B cell (primary cell): ENCODE measurements at regions not wholly inside any gene's neighbourhood (a gene's known extent, or its start where the extent isn't known, plus 50 kb on each side); places are given as distances from the start of the nearest gene placed in this dataset.

Experiments
- ATAC-seq: fragments of 200-7000 bp; cut with Tn5 transposase; one replicate; pipeline ENCODE4 v1.10.0; 2021; ENCODE audit warnings: low read depth, mild to moderate bottlenecking, moderate number of reproducible peaks, moderate library complexity
- CTCF ChIA-PET: fragments of 350-600 bp; sonication (Branson Sonifier 250); formaldehyde crosslinking; loops from one replicate; lab custom pipeline; 2021; ENCODE audit warnings: antibody characterized with exemption, inconsistent platforms; lab: Charles Lee
- POLR2A ChIA-PET: fragments of 350-600 bp; sonication (Branson Sonifier 250); formaldehyde crosslinking; loops from one replicate; lab custom pipeline; 2021; ENCODE audit warnings: antibody characterized with exemption; lab: Charles Lee
- DNase-seq: peaks from one replicate; pipeline ENCODE4 v3.0.0; 2013
- H2AFZ ChIP-seq: 2 replicates; pipeline ENCODE4 v1.6.1; 2012; ENCODE audit warnings: mild to moderate bottlenecking, low read depth, low read length; ENCODE audit not compliant: insufficient read depth, poor library complexity, severe bottlenecking
- H3K27ac ChIP-seq, 2 donors: 1 replicate in 1 of 2; 2 replicates in 1 of 2; pipeline ENCODE4 v1.5.1; 2012 to 2013; ENCODE audit warnings: low read length in 2 of 2, mild to moderate bottlenecking in 2 of 2, moderate library complexity in 1 of 2
- H3K27me3 ChIP-seq, 4 experiments: fragments of 200-600 bp in 1 of 4; sonication (generic) in 1 of 4; replicated peaks in 1 of 4; 1 replicate in 2 of 4; 2 replicates in 2 of 4; pipeline versions ENCODE4 v1.6.1 to v1.7.0; 2013 to 2016; ENCODE audit warnings: low read length in 3 of 4, mild to moderate bottlenecking in 2 of 4, mixed read lengths in 1 of 4, moderate library complexity in 1 of 4; ENCODE audit not compliant: insufficient read depth in 4 of 4, control insufficient read depth in 3 of 4; ENCODE audit errors: control extremely low read depth in 1 of 4
- H3K36me3 ChIP-seq, 2 experiments: replicated peaks in 1 of 2; 1 replicate in 1 of 2; 2 replicates in 1 of 2; pipeline versions ENCODE4 v1.6.1 to v1.7.1; 2013; ENCODE audit warnings: low read length in 1 of 2; ENCODE audit not compliant: insufficient read depth in 2 of 2, control insufficient read depth in 1 of 2; ENCODE audit errors: control extremely low read depth in 1 of 2, extremely low read depth in 1 of 2
- H3K4me1 ChIP-seq, 2 donors: fragments of 200-600 bp in 1 of 2; sonication (generic) in 1 of 2; 1 replicate in 1 of 2; 2 replicates in 1 of 2; pipeline versions ENCODE4 v1.5.1 to v1.6.1; 2013 to 2017; ENCODE audit warnings: low read length in 2 of 2; ENCODE audit not compliant: control insufficient read depth in 2 of 2, insufficient read depth in 2 of 2
- H3K4me2 ChIP-seq: replicated peaks from 2 replicates; pipeline ENCODE3; 2012; ENCODE audit warnings: mild to moderate bottlenecking, low read depth, low read length; ENCODE audit not compliant: poor library complexity, severe bottlenecking
- H3K4me3 ChIP-seq, 5 experiments: fragments of 200-600 bp in 1 of 5; sonication (generic) in 1 of 5; 1 replicate in 3 of 5; 2 replicates in 2 of 5; pipeline versions ENCODE4 v1.5.1 to v1.7.0; 2011 to 2016; ENCODE audit warnings: low read length in 4 of 5, mild to moderate bottlenecking in 4 of 5, low read depth in 2 of 5, control low read depth in 1 of 5, moderate library complexity in 1 of 5; ENCODE audit not compliant: insufficient read depth in 1 of 5; ENCODE audit errors: control extremely low read depth in 1 of 5, extremely low read depth in 1 of 5
- H3K79me2 ChIP-seq: fragments of 200-600 bp; sonication (generic); one replicate; pipeline ENCODE4 v1.6.0; 2016; ENCODE audit warnings: low read length; ENCODE audit not compliant: control insufficient read depth, insufficient read depth
- H3K9ac ChIP-seq: fragments of 200-600 bp; sonication (generic); 2 replicates; pipeline ENCODE4 v1.6.1; 2017; ENCODE audit warnings: mild to moderate bottlenecking, low read length, moderate library complexity
- H3K9me3 ChIP-seq, 3 donors: one replicate each; pipeline versions ENCODE4 v1.6.1 to v1.7.1; 2013; ENCODE audit warnings: low read length in 2 of 3; ENCODE audit not compliant: control insufficient read depth in 2 of 3, insufficient read depth in 1 of 3; ENCODE audit errors: control extremely low read depth in 1 of 3
- H4K20me1 ChIP-seq: 2 replicates; pipeline ENCODE4 v1.6.0; 2012; ENCODE audit warnings: mild to moderate bottlenecking, low read length; ENCODE audit not compliant: insufficient read depth, control insufficient read depth, poor library complexity, severe bottlenecking
- H3K27ac Mint-ChIP-seq: one replicate; pipeline ENCODE4 v1.8.0; 2021; ENCODE audit warnings: mixed read lengths
- H3K27me3 Mint-ChIP-seq: one replicate; pipeline ENCODE4 v1.8.0; 2021; ENCODE audit warnings: mixed read lengths
- H3K4me1 Mint-ChIP-seq: one replicate; pipeline ENCODE4 v1.8.0; 2021; ENCODE audit warnings: mixed read lengths
- H3K4me3 Mint-ChIP-seq: one replicate; pipeline ENCODE4 v1.8.0; 2021; ENCODE audit warnings: mixed read lengths
- H3K9me3 Mint-ChIP-seq: one replicate; pipeline ENCODE4 v1.8.0; 2022; ENCODE audit warnings: mixed read lengths; ENCODE audit not compliant: insufficient read depth
- CTCF ChIP-seq: fragments of 200-600 bp; IDR thresholded peaks from one replicate; pipeline ENCODE4 v1.8.0; 2022; ENCODE audit warnings: antibody characterized with exemption, mild to moderate bottlenecking
- EZH2 ChIP-seq: IDR thresholded peaks from 2 replicates; pipeline ENCODE4 v1.6.1; 2012; ENCODE audit warnings: borderline replicate concordance, low read depth, mild to moderate bottlenecking, moderate library complexity, low read length; ENCODE audit not compliant: insufficient read depth, poor library complexity, severe bottlenecking
- WGBS: methylation state at CpG from one replicate; pipeline ENCODE4 v1.1.5; 2013; ENCODE audit warnings: missing lambda C conversion rate; ENCODE audit not compliant: insufficient coverage; 5-methylcytosine and 5-hydroxymethylcytosine counted together
- intact Hi-C: fragments of 100-400 bp; cut with micrococcal nuclease; formaldehyde crosslinking; loops from one replicate; pipeline ENCODE4 v1.10.0; 2022

GRCh38 chr10:123554656-123555055, 111.5 kb upstream of the GPR26 start:
- peaks cover 3 to 5% of the 10 kb centered on the region in 2 donors for H3K4me1 ChIP-seq
- DNase-seq (no peak), ATAC-seq (no peak)
- peaks cover 0 to under 1% (median 0%) of the 10 kb centered on the region in 4 experiments for H3K27me3 ChIP-seq
- H2AFZ ChIP-seq: no peak overlapping the region
- no peak overlapping the region for H3K9ac ChIP-seq
- H3K4me3 ChIP-seq: no peak overlapping the region
- H3K4me2 ChIP-seq: no peak overlapping the region
- TF ChIP-seq CTCF: no peak
- TF ChIP-seq EZH2: no peak
- H3K27me3 Mint-ChIP-seq: peaks cover 13% of the 10 kb centered on the region
- no peaks in the 10 kb centered on the region for H4K20me1 ChIP-seq
- ChIA-PET CTCF (interaction anchor here (0.9 to 1.5 kb wide), 2 partner anchors 8 to 421 kb away, joined by 3 to 5 read pairs; no protein-coding TSS in a partner anchor), POLR2A (no interaction called here)
- 90% methylated on average over 7 of the region's 8 CpGs for WGBS
- H3K27ac ChIP-seq: no peak overlapping the region
- H3K4me3 Mint-ChIP-seq: no peak overlapping the region
- H3K27ac Mint-ChIP-seq: no peak overlapping the region
- H3K9me3 ChIP-seq: no peaks in the 10 kb centered on the region
- H3K9me3 Mint-ChIP-seq: no peaks in the 10 kb centered on the region
- no peaks in the 10 kb centered on the region for H3K79me2 ChIP-seq
- H3K36me3 ChIP-seq: no peaks in the 10 kb centered on the region
- intact Hi-C loops: loop anchor here (10.0 kb wide), 1 partner anchor 1210 kb away; no protein-coding TSS in a partner anchor
- H3K4me1 Mint-ChIP-seq: no peaks in the 10 kb centered on the region

- 100% methylated on average over 1 of the region's 4 CpGs for WGBS
- CTCF ChIA-PET: no interaction called here
Observed at GRCh38 chr10:123555616-123556015, 110.5 kb upstream of the GPR26 start.

More at GRCh38 chr10:123555616-123556015, 110.5 kb upstream of the GPR26 start:
- Histone ChIP-seq H3K9me3 (no peaks in the 10 kb centered on the region), H4K20me1 (no peaks in the 10 kb centered on the region), H3K4me3 (no peak overlapping the region), H3K79me2 (no peaks in the 10 kb centered on the region), H3K9ac (no peak overlapping the region), H3K4me1 (peaks cover 3 to 5% of the 10 kb centered on the region in 2 donors), H3K4me2 (no peak overlapping the region), H3K36me3 (no peaks in the 10 kb centered on the region), H3K27ac (no peak overlapping the region), H3K27me3 (peaks cover 0 to 4% (median 0%) of the 10 kb centered on the region in 4 experiments), H2AFZ (no peak overlapping the region)
- H3K27ac Mint-ChIP-seq: no peak overlapping the region
- no peak for ATAC-seq
- peaks cover 13% of the 10 kb centered on the region for H3K27me3 Mint-ChIP-seq
- H3K4me1 Mint-ChIP-seq: no peaks in the 10 kb centered on the region
- no peak for TF ChIP-seq EZH2
- TF ChIP-seq CTCF: no peak
- no peak overlapping the region for H3K4me3 Mint-ChIP-seq
- H3K9me3 Mint-ChIP-seq: no peaks in the 10 kb centered on the region
- intact Hi-C loops: loop anchor here (10.0 kb wide), 1 partner anchor 1211 kb away; no protein-coding TSS in a partner anchor
- no peak for DNase-seq
- POLR2A ChIA-PET: no interaction called here
